ENCODE measurements at regions not wholly inside any gene's neighbourhood (a gene's known extent, or its start where the extent isn't known, plus 50 kb on each side); places are given as distances from the start of the nearest gene placed in this dataset.

DNA sequence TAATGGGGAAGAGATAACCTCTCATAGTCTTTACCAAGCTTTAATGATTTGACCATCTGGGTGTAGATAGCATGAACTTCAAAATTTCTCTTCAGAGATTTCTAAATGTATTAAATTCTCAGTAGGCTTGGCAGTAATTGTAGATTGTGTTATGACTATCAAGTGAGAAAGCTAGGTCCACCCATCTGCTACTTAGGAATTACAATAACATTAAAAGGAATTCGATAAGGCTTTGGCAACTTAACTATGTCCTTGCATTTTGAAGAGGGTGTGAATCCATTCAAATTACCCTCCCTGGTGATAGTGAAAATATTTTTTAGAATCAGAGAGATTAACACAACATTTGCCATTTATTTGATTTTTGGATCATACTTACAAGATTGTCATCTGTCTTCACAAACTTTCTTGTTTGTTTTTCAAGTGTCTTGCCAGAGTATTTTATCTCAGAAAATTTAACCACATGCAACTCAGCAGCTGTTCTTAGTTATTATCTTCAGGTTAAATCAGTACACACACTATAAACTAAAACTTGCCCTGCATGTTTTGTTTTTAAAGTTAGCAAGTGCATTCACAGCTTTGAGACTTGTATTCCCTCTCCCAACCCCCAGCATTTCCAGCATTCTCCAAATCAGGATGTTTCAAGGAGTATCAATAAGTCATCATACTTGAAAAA, 69.6 kb upstream of the COL8A1 start:
- ATAC-seq, result no peak

DNA sequence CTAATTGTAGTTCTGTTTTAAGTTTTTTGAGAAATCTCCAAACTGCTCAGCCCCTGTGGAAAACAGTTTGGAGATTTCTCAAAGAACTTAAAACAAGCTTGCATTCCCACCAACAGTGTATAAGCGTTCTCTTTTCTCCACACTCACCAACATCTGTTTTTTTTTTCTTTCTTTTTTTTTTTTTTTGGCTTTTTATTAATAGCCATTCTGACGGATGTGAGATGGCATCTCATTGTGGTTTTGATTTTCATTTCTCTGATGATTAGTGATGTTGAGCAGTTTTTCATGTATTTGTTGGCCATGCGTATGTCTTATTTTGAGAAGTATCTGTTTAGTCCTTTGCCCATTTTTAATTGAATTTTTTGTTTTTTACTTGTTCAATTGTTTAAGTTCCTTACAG, 73.1 kb upstream of the COL8A1 start:
- Histone ChIP-seq H3K27me3 (ENCODE audit: control insufficient read depth, insufficient read depth, low read length) (no peaks in the 10 kb centered on the region), H3K9me3 (ENCODE audit: control insufficient read depth, insufficient read depth, low read length) (peaks cover 2% of the 10 kb centered on the region), H3K36me3 (ENCODE audit: control insufficient read depth, insufficient read depth, low read length) (no peaks in the 10 kb centered on the region), H3K27ac (ENCODE audit: low read length) (no peak overlapping the region), H3K4me3 (ENCODE audit: low read length) (no peak overlapping the region), H3K4me1 (ENCODE audit: control insufficient read depth, insufficient read depth, low read length) (no peaks in the 10 kb centered on the region)
- ATAC-seq, result no peak
- Mint-ChIP-seq H3K27me3 (ENCODE audit: low read depth in 2 of 2) (no peaks in the 10 kb centered on the region), H3K27ac (no peak overlapping the region), H3K4me3 (no peak overlapping the region), H3K4me1 (no peaks in the 10 kb centered on the region), H3K36me3 (peaks cover 5% of the 10 kb centered on the region), H3K9me3 (peaks cover 10 to 18% of the 10 kb centered on the region in 2 donors)
- no peak for TF ChIP-seq CTCF (IDR thresholded peaks at IDR 0.05)
- DNase-seq, result no peak
- intact Hi-C loops (cut with micrococcal nuclease), result no loop called here
- 66% methylated on average over 2 of the region's 3 CpGs for WGBS (ENCODE audit: insufficient coverage)

More for the DNA sequence above, 69.6 kb upstream of the COL8A1 start:
- H3K4me1 Mint-ChIP-seq, result no peaks in the 10 kb centered on the region
- no peak for DNase-seq
- Histone ChIP-seq H3K4me1 (ENCODE audit: control insufficient read depth, insufficient read depth, low read length) (no peaks in the 10 kb centered on the region), H3K9me3 (ENCODE audit: control insufficient read depth, insufficient read depth, low read length) (no peaks in the 10 kb centered on the region), H3K27me3 (ENCODE audit: control insufficient read depth, insufficient read depth, low read length) (no peaks in the 10 kb centered on the region), H3K4me3 (ENCODE audit: low read length) (no peak overlapping the region), H3K36me3 (ENCODE audit: control insufficient read depth, insufficient read depth, low read length) (no peaks in the 10 kb centered on the region), H3K27ac (ENCODE audit: low read length) (no peak overlapping the region)
- H3K36me3 Mint-ChIP-seq, result peaks cover 5% of the 10 kb centered on the region
- no peak overlapping the region for H3K27ac Mint-ChIP-seq
- peaks cover 6 to 16% of the 10 kb centered on the region in 2 donors for H3K9me3 Mint-ChIP-seq
- WGBS (ENCODE audit: insufficient coverage), result no CpG with 5 or more reads among the region's 1 CpG
- no peak overlapping the region for H3K4me3 Mint-ChIP-seq
- intact Hi-C loops (cut with micrococcal nuclease), result no loop called here
- no peak for TF ChIP-seq CTCF (IDR thresholded peaks at IDR 0.05)
- H3K27me3 Mint-ChIP-seq (ENCODE audit: low read depth in 2 of 2), result no peaks in the 10 kb centered on the region

GRCh38 chr3:99562990-99563607, 75.3 kb upstream of the COL8A1 start:
- H3K4me1 Mint-ChIP-seq, result no peaks in the 10 kb centered on the region
- WGBS (ENCODE audit: insufficient coverage), result 82% methylated on average over 1 of the region's 1 CpG
- H3K9me3 Mint-ChIP-seq, result peaks cover 10 to 18% of the 10 kb centered on the region in 2 donors
- no peak overlapping the region for H3K4me3 ChIP-seq (ENCODE audit: low read length)
- no peaks in the 10 kb centered on the region for H3K4me1 ChIP-seq (ENCODE audit: control insufficient read depth, insufficient read depth, low read length)
- H3K27me3 Mint-ChIP-seq (ENCODE audit: low read depth in 2 of 2), result no peaks in the 10 kb centered on the region
- H3K36me3 Mint-ChIP-seq, result peaks cover 5% of the 10 kb centered on the region
- DNase-seq (no peak), ATAC-seq (no peak)
- peaks cover 2% of the 10 kb centered on the region for H3K9me3 ChIP-seq (ENCODE audit: control insufficient read depth, insufficient read depth, low read length)
- TF ChIP-seq CTCF (IDR thresholded peaks at IDR 0.05), result no peak
- H3K27ac Mint-ChIP-seq, result no peak overlapping the region
- no peaks in the 10 kb centered on the region for H3K27me3 ChIP-seq (ENCODE audit: control insufficient read depth, insufficient read depth, low read length)
- H3K27ac ChIP-seq (ENCODE audit: low read length), result no peak overlapping the region
- no peaks in the 10 kb centered on the region for H3K36me3 ChIP-seq (ENCODE audit: control insufficient read depth, insufficient read depth, low read length)
- H3K4me3 Mint-ChIP-seq, result no peak overlapping the region
- intact Hi-C loops (cut with micrococcal nuclease), result no loop called here

GRCh38 chr3:99562138-99562537, 76.3 kb upstream of the COL8A1 start:
- 100% methylated on average over 1 of the region's 1 CpG for WGBS (ENCODE audit: insufficient coverage)
- Histone ChIP-seq H3K4me3 (ENCODE audit: low read length) (no peak overlapping the region), H3K27ac (ENCODE audit: low read length) (no peak overlapping the region), H3K36me3 (ENCODE audit: control insufficient read depth, insufficient read depth, low read length) (no peaks in the 10 kb centered on the region), H3K9me3 (ENCODE audit: control insufficient read depth, insufficient read depth, low read length) (peaks cover 2% of the 10 kb centered on the region), H3K27me3 (ENCODE audit: control insufficient read depth, insufficient read depth, low read length) (no peaks in the 10 kb centered on the region), H3K4me1 (ENCODE audit: control insufficient read depth, insufficient read depth, low read length) (no peaks in the 10 kb centered on the region)
- no peak for TF ChIP-seq CTCF (IDR thresholded peaks at IDR 0.05)
- Mint-ChIP-seq H3K4me1 (no peaks in the 10 kb centered on the region), H3K9me3 (peaks cover 6 to 17% of the 10 kb centered on the region in 2 donors), H3K36me3 (no peaks in the 10 kb centered on the region), H3K27me3 (ENCODE audit: low read depth in 2 of 2) (no peaks in the 10 kb centered on the region), H3K4me3 (no peak overlapping the region), H3K27ac (no peak overlapping the region)
- intact Hi-C loops (cut with micrococcal nuclease), result no loop called here
- DNase-seq, result no peak
- no peak for ATAC-seq

Measured in natural killer cell (primary cell).